Natural killer cell (primary cell): ENCODE measurements at regions not wholly inside any gene's neighbourhood (a gene's known extent, or its start where the extent isn't known, plus 50 kb on each side); places are given as distances from the start of the nearest gene placed in this dataset.

ENCODE experiments used
- ATAC-seq, 3 donors: fragments of 150-1000 bp in 2 of 3; fragments of 200-7000 bp in 1 of 3; cut with Tn5 transposase; 1 replicate in 1 of 3; 2 replicates in 2 of 3; pipeline ENCODE4 v1.10.0; 2021; ENCODE audit warnings: mild to moderate bottlenecking in 2 of 3, moderate library complexity in 2 of 3
- DNase-seq, 2 donors: peaks; one replicate each; pipeline versions ENCODE4 v3.0.0 to v3.0.0-alpha.2; 2013 to 2021; ENCODE audit warnings: mixed read lengths in 1 of 2
- H3K27ac ChIP-seq: one replicate; pipeline ENCODE4 v1.5.1; 2013; ENCODE audit warnings: mild to moderate bottlenecking, low read length
- H3K27me3 ChIP-seq: one replicate; pipeline ENCODE4 v1.6.1; 2013; ENCODE audit warnings: low read length; ENCODE audit not compliant: control insufficient read depth, insufficient read depth
- H3K36me3 ChIP-seq: one replicate; pipeline ENCODE4 v1.6.1; 2013; ENCODE audit warnings: low read length; ENCODE audit not compliant: control insufficient read depth, insufficient read depth
- H3K4me1 ChIP-seq: one replicate; pipeline ENCODE4 v1.6.1; 2013; ENCODE audit warnings: low read length; ENCODE audit not compliant: control insufficient read depth, insufficient read depth
- H3K4me3 ChIP-seq: one replicate; pipeline ENCODE4 v1.5.1; 2013; ENCODE audit warnings: low read length
- H3K9me3 ChIP-seq: one replicate; pipeline ENCODE4 v1.6.1; 2013; ENCODE audit warnings: low read length; ENCODE audit not compliant: control insufficient read depth, insufficient read depth
- H3K27ac Mint-ChIP-seq, 2 donors: one replicate each; pipeline ENCODE4 v1.8.0; 2022; ENCODE audit warnings: mild to moderate bottlenecking in 2 of 2, mixed read lengths in 2 of 2, moderate library complexity in 1 of 2
- H3K27me3 Mint-ChIP-seq, 2 donors: one replicate each; pipeline ENCODE4 v1.8.0; 2022; ENCODE audit warnings: low read depth in 2 of 2, mixed read lengths in 2 of 2
- H3K36me3 Mint-ChIP-seq: one replicate; pipeline ENCODE4 v1.8.0; 2022; ENCODE audit warnings: mixed read lengths
- H3K4me1 Mint-ChIP-seq, 2 donors: one replicate each; pipeline ENCODE4 v1.8.0; 2022; ENCODE audit warnings: mixed read lengths in 2 of 2
- H3K4me3 Mint-ChIP-seq: one replicate; pipeline ENCODE4 v1.8.0; 2022; ENCODE audit warnings: mild to moderate bottlenecking, moderate library complexity, mixed read lengths
- H3K9me3 Mint-ChIP-seq, 2 donors: one replicate each; pipeline ENCODE4 v1.8.0; 2022; ENCODE audit warnings: mixed read lengths in 2 of 2
- CTCF ChIP-seq: fragments of 200-600 bp; IDR thresholded peaks from one replicate; pipeline ENCODE4 v1.8.0; 2022; ENCODE audit warnings: antibody characterized with exemption
- WGBS: methylation state at CpG from one replicate; pipeline ENCODE4 v1.1.7; 2013; ENCODE audit warnings: missing lambda C conversion rate; ENCODE audit not compliant: insufficient coverage; 5-methylcytosine and 5-hydroxymethylcytosine counted together
- intact Hi-C: fragments of 100-400 bp; cut with micrococcal nuclease; formaldehyde crosslinking; loops from one replicate; pipeline ENCODE4 v1.14.2; 2022

- Histone ChIP-seq H3K9me3 (no peaks in the 10 kb centered on the region), H3K36me3 (no peaks in the 10 kb centered on the region), H3K4me1 (no peaks in the 10 kb centered on the region), H3K4me3 (no peak overlapping the region), H3K27ac (no peak overlapping the region), H3K27me3 (no peaks in the 10 kb centered on the region)
- no peaks in the 10 kb centered on the region for H3K9me3 Mint-ChIP-seq
- ATAC-seq: no peak
- no peak overlapping the region for H3K27ac Mint-ChIP-seq
- 97% methylated on average over 5 of the region's 6 CpGs for WGBS
- TF ChIP-seq CTCF: no peak
- H3K4me3 Mint-ChIP-seq: no peak overlapping the region
- H3K36me3 Mint-ChIP-seq: no peaks in the 10 kb centered on the region
- intact Hi-C loops: no loop called here
- DNase-seq: no peak
- peaks cover 4 to 24% of the 10 kb centered on the region in 2 donors for H3K27me3 Mint-ChIP-seq
- no peaks in the 10 kb centered on the region for H3K4me1 Mint-ChIP-seq
Measured at GRCh38 chr15:81492969-81493645, 119.1 kb upstream of the TMC3 start.

- DNase-seq: no peak
- Mint-ChIP-seq H3K4me3 (no peak overlapping the region), H3K27ac (no peak overlapping the region), H3K4me1 (no peaks in the 10 kb centered on the region), H3K36me3 (no peaks in the 10 kb centered on the region), H3K27me3 (peaks cover 4 to 24% of the 10 kb centered on the region in 2 donors), H3K9me3 (no peaks in the 10 kb centered on the region)
- no peak overlapping the region for H3K27ac ChIP-seq
- no peak for ATAC-seq
- H3K27me3 ChIP-seq: no peaks in the 10 kb centered on the region
- no peaks in the 10 kb centered on the region for H3K4me1 ChIP-seq
- no peak overlapping the region for H3K4me3 ChIP-seq
- no peak for TF ChIP-seq CTCF
- WGBS: 95% methylated on average over 3 of the region's 3 CpGs
- no peaks in the 10 kb centered on the region for H3K9me3 ChIP-seq
- intact Hi-C loops: no loop called here
- H3K36me3 ChIP-seq: no peaks in the 10 kb centered on the region
Measured at GRCh38 chr15:81492331-81492968, 118.4 kb upstream of the TMC3 start.

- no peaks in the 10 kb centered on the region for H3K4me1 ChIP-seq
- no peak for TF ChIP-seq CTCF
- no peaks in the 10 kb centered on the region for H3K36me3 ChIP-seq
- intact Hi-C loops: no loop called here
- Mint-ChIP-seq H3K9me3 (no peaks in the 10 kb centered on the region), H3K27ac (no peak overlapping the region), H3K4me3 (no peak overlapping the region), H3K27me3 (peaks cover 6 to 24% of the 10 kb centered on the region in 2 donors), H3K4me1 (no peaks in the 10 kb centered on the region), H3K36me3 (no peaks in the 10 kb centered on the region)
- H3K27me3 ChIP-seq: no peaks in the 10 kb centered on the region
- no peak for ATAC-seq
- WGBS: 79% methylated on average over 5 of the region's 6 CpGs
- H3K9me3 ChIP-seq: no peaks in the 10 kb centered on the region
- no peak overlapping the region for H3K4me3 ChIP-seq
- no peak for DNase-seq
- H3K27ac ChIP-seq: no peak overlapping the region
Measured at GRCh38 chr15:81491414-81492096, 117.5 kb upstream of the TMC3 start.
